Esophagus muscularis mucosa (tissue), 4 donors: ENCODE measurements at regions not wholly inside any gene's neighbourhood (a gene's known extent, or its start where the extent isn't known, plus 50 kb on each side); places are given as distances from the start of the nearest gene placed in this dataset.
"Not testable (repeated sequence)": the region's sequence is repeated elsewhere in the genome, so short reads cannot be mapped to it uniquely, and the experiment has no call there.

Experiments used
- EP300 ChIP-seq: sonication (generic); formaldehyde crosslinking; IDR thresholded peaks from one replicate; pipeline ENCODE4 v1.6.1; 2017; ENCODE audit warnings: antibody characterized with exemption
- POLR2AphosphoS5 ChIP-seq, 2 donors: sonication (generic); formaldehyde crosslinking; IDR thresholded peaks; one replicate each; pipeline ENCODE4 v1.6.1; 2017; ENCODE audit warnings: antibody characterized with exemption in 2 of 2
- TF ChIP-seq, protein P1 (sequence below), 3 experiments: fragments of 200-600 bp in 2 of 3; fragments of 450-650 bp in 1 of 3; sonication (generic) in 2 of 3; IDR thresholded peaks; one replicate each; pipeline ENCODE4 v1.5.1; 2017 to 2019; ENCODE audit warnings: antibody characterized with exemption in 3 of 3, mild to moderate bottlenecking in 2 of 3, moderate library complexity in 1 of 3

DNA sequence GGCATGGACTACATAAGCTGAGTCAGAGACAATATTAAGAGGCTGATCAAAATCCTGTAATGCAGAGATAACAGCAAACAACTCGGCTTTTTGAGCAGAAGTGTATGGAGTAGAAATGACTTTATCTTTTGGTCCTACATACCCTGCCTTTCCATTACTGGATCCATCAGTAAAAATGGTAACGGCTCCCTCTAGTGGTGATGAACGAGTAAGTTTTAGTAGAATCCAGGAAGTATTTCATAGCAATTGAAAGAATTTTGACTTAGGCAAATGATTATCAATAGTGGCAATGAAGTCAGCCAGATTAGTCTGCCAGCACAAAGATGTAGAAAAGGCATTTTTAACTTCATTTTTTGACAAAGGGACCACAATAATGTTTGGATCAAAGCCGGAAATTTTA, 190.8 kb upstream of the RAI14 start:
- TF ChIP-seq, protein P1, sequence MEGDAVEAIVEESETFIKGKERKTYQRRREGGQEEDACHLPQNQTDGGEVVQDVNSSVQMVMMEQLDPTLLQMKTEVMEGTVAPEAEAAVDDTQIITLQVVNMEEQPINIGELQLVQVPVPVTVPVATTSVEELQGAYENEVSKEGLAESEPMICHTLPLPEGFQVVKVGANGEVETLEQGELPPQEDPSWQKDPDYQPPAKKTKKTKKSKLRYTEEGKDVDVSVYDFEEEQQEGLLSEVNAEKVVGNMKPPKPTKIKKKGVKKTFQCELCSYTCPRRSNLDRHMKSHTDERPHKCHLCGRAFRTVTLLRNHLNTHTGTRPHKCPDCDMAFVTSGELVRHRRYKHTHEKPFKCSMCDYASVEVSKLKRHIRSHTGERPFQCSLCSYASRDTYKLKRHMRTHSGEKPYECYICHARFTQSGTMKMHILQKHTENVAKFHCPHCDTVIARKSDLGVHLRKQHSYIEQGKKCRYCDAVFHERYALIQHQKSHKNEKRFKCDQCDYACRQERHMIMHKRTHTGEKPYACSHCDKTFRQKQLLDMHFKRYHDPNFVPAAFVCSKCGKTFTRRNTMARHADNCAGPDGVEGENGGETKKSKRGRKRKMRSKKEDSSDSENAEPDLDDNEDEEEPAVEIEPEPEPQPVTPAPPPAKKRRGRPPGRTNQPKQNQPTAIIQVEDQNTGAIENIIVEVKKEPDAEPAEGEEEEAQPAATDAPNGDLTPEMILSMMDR (IDR thresholded peaks at IDR 0.05): peak in 2 of 3 experiments; percentile 27 to 42
- TF ChIP-seq POLR2AphosphoS5 (IDR thresholded peaks at IDR 0.05); EP300: not testable (repeated sequence)
